H1 (cell line): ENCODE measurements at regions not wholly inside any gene's neighbourhood (a gene's known extent, or its start where the extent isn't known, plus 50 kb on each side); places are given as distances from the start of the nearest gene placed in this dataset.
"Not testable (repeated sequence)": the region's sequence is repeated elsewhere in the genome, so short reads cannot be mapped to it uniquely, and the experiment has no call there.

Experiments
- CTCF ChIA-PET: fragments of 300-600 bp; sonication (Branson Sonifier 250); formaldehyde crosslinking; loops from one replicate; lab custom pipeline; 2021; ENCODE audit not compliant: partially characterized antibody; lab: Charles Lee
- POLR2A ChIA-PET: fragments of 300-600 bp; sonication (Branson Sonifier 250); formaldehyde crosslinking; loops from one replicate; lab custom pipeline; 2021; ENCODE audit warnings: inconsistent platforms; ENCODE audit not compliant: partially characterized antibody; lab: Charles Lee
- DNase-seq, 2 experiments: peaks; one replicate each; pipeline versions ENCODE4 v3.0.0 to v3.0.0-alpha.2; 2010 to 2022; ENCODE audit warnings: low spot score in 2 of 2, low read depth in 1 of 2, mixed read lengths in 1 of 2
- FAIRE-seq: peaks from 2 replicates; lab custom pipeline; 2011; peaks lifted over from hg19 to GRCh38; lab: Jason Lieb, UNC
- H2AFZ ChIP-seq: 2 replicates; pipeline ENCODE4 v1.8.1; 2012; ENCODE audit warnings: low read length, inconsistent platforms
- H2AK5ac ChIP-seq: 2 replicates; pipeline ENCODE4 v1.6.1; 2013; ENCODE audit warnings: low read depth, low read length
- H2BK120ac ChIP-seq: replicated peaks from 2 replicates; pipeline ENCODE3; 2013; ENCODE audit warnings: low read depth, low read length, inconsistent platforms
- H2BK12ac ChIP-seq: 2 replicates; pipeline ENCODE4 v1.6.1; 2013; ENCODE audit warnings: low read depth, low read length
- H2BK15ac ChIP-seq: 2 replicates; pipeline ENCODE4 v1.6.1; 2013; ENCODE audit warnings: low read length
- H2BK20ac ChIP-seq: 2 replicates; pipeline ENCODE4 v1.6.1; 2013; ENCODE audit warnings: low read length
- H2BK5ac ChIP-seq: 2 replicates; pipeline ENCODE4 v1.6.1; 2013; ENCODE audit warnings: low read depth, low read length
- H3K14ac ChIP-seq: 2 replicates; pipeline ENCODE4 v1.6.1; 2013; ENCODE audit warnings: inconsistent platforms; ENCODE audit not compliant: insufficient read length
- H3K18ac ChIP-seq: 2 replicates; pipeline ENCODE4 v1.6.1; 2013; ENCODE audit warnings: low read length; ENCODE audit errors: extremely low read depth
- H3K23ac ChIP-seq: 2 replicates; pipeline ENCODE4 v1.6.1; 2013; ENCODE audit warnings: inconsistent platforms; ENCODE audit not compliant: insufficient read length
- H3K23me2 ChIP-seq: 2 replicates; pipeline ENCODE4 v1.6.1; 2013; ENCODE audit warnings: low read depth, low read length
- H3K27ac ChIP-seq: 2 replicates; pipeline ENCODE4 v1.6.1; 2011; ENCODE audit warnings: low read depth, low read length, inconsistent platforms
- H3K27me3 ChIP-seq, 4 experiments: replicated peaks in 1 of 4; 1 replicate in 1 of 4; 2 replicates in 3 of 4; pipeline versions ENCODE4 v1.6.1 to v1.8.1; 2011 to 2013; ENCODE audit warnings: low read length in 3 of 4, mild to moderate bottlenecking in 3 of 4, inconsistent platforms in 2 of 4, mixed read lengths in 2 of 4, moderate library complexity in 1 of 4; ENCODE audit not compliant: control insufficient read depth in 3 of 4, insufficient read depth in 3 of 4; ENCODE audit errors: extremely low read depth in 1 of 4
- H3K36me3 ChIP-seq, 4 experiments: 2 replicates each; pipeline versions ENCODE4 v1.6.1 to v1.8.1; 2011 to 2013; ENCODE audit warnings: mild to moderate bottlenecking in 4 of 4, low read length in 3 of 4, moderate library complexity in 2 of 4, control low read depth in 1 of 4, inconsistent platforms in 1 of 4; ENCODE audit not compliant: insufficient read depth in 4 of 4, control insufficient read depth in 2 of 4
- H3K4ac ChIP-seq: replicated peaks from 2 replicates; pipeline ENCODE3; 2013; ENCODE audit warnings: low read length, low read depth, mixed read lengths, inconsistent platforms; ENCODE audit not compliant: insufficient read length
- H3K4me1 ChIP-seq, 4 experiments: replicated peaks in 1 of 4; 1 replicate in 1 of 4; 2 replicates in 3 of 4; pipeline versions ENCODE4 v1.6.1 to v1.8.1; 2011 to 2013; ENCODE audit warnings: low read length in 3 of 4, inconsistent platforms in 2 of 4, mixed read lengths in 1 of 4; ENCODE audit not compliant: insufficient read depth in 4 of 4, control insufficient read depth in 3 of 4
- H3K4me2 ChIP-seq, 2 experiments: 2 replicates each; pipeline versions ENCODE4 v1.6.1 to v1.8.1; 2011 to 2013; ENCODE audit warnings: low read depth in 2 of 2, low read length in 2 of 2, control low read depth in 1 of 2, inconsistent platforms in 1 of 2, mild to moderate bottlenecking in 1 of 2; ENCODE audit not compliant: insufficient read depth in 1 of 2
- H3K4me3 ChIP-seq, 4 experiments: fragments of 200-600, 300-600 bp in 1 of 4; sonication (generic), shearing (Covaris generic), sonication (Bioruptor Twin) in 1 of 4; 2 replicates each; pipeline versions ENCODE4 v1.5.1 to v1.8.1; 2011 to 2016; ENCODE audit warnings: low read length in 4 of 4, low read depth in 3 of 4, control low read depth in 2 of 4, inconsistent platforms in 2 of 4, mild to moderate bottlenecking in 2 of 4, mixed read lengths in 1 of 4, moderate library complexity in 1 of 4; ENCODE audit not compliant: insufficient read depth in 2 of 4; ENCODE audit errors: extremely low read depth in 1 of 4
- H3K56ac ChIP-seq: replicated peaks from 2 replicates; pipeline ENCODE3; 2013; ENCODE audit warnings: low read depth, mild to moderate bottlenecking, mixed read lengths, low read length, inconsistent platforms; ENCODE audit not compliant: insufficient read length
- H3K79me1 ChIP-seq: 2 replicates; pipeline ENCODE4 v1.6.1; 2013; ENCODE audit warnings: low read depth, low read length, control low read depth
- H3K79me2 ChIP-seq, 2 experiments: 2 replicates each; pipeline versions ENCODE4 v1.6.1 to v1.8.1; 2012 to 2013; ENCODE audit warnings: low read length in 2 of 2, mild to moderate bottlenecking in 2 of 2, inconsistent platforms in 1 of 2; ENCODE audit not compliant: insufficient read depth in 2 of 2, control insufficient read depth in 1 of 2
- H3K9ac ChIP-seq, 4 experiments: replicated peaks in 1 of 4; 1 replicate in 1 of 4; 2 replicates in 3 of 4; pipeline versions ENCODE4 v1.6.1 to v1.8.1; 2011 to 2013; ENCODE audit warnings: low read depth in 3 of 4, low read length in 3 of 4, control low read depth in 2 of 4, mild to moderate bottlenecking in 2 of 4, moderate library complexity in 2 of 4, inconsistent platforms in 1 of 4; ENCODE audit errors: extremely low read depth in 1 of 4
- H3K9me3 ChIP-seq, 2 experiments: 2 replicates each; pipeline versions ENCODE4 v1.6.1 to v1.8.1; 2012 to 2013; ENCODE audit warnings: mild to moderate bottlenecking in 2 of 2, moderate library complexity in 2 of 2, control low read depth in 1 of 2, inconsistent platforms in 1 of 2, low read depth in 1 of 2, low read length in 1 of 2, mixed read lengths in 1 of 2; ENCODE audit not compliant: insufficient read depth in 2 of 2
- H4K20me1 ChIP-seq, 2 experiments: replicated peaks in 1 of 2; 2 replicates each; pipeline versions ENCODE3 to v1.8.1; 2011 to 2013; ENCODE audit warnings: inconsistent platforms in 2 of 2, low read length in 2 of 2, mild to moderate bottlenecking in 1 of 2; ENCODE audit not compliant: insufficient read depth in 2 of 2, control insufficient read depth in 1 of 2
- H4K5ac ChIP-seq: 2 replicates; pipeline ENCODE4 v1.6.1; 2013; ENCODE audit warnings: low read length, low read depth, mixed read lengths, inconsistent platforms; ENCODE audit not compliant: insufficient read length
- H4K8ac ChIP-seq: 2 replicates; pipeline ENCODE4 v1.8.0; 2013; ENCODE audit warnings: mild to moderate bottlenecking, moderate library complexity, low read length, inconsistent platforms; ENCODE audit not compliant: insufficient read depth; ENCODE audit errors: extremely low read depth
- H4K91ac ChIP-seq: replicated peaks from 2 replicates; pipeline ENCODE3; 2013; ENCODE audit warnings: low read length, mixed read lengths, inconsistent platforms; ENCODE audit not compliant: insufficient read length

DNA sequence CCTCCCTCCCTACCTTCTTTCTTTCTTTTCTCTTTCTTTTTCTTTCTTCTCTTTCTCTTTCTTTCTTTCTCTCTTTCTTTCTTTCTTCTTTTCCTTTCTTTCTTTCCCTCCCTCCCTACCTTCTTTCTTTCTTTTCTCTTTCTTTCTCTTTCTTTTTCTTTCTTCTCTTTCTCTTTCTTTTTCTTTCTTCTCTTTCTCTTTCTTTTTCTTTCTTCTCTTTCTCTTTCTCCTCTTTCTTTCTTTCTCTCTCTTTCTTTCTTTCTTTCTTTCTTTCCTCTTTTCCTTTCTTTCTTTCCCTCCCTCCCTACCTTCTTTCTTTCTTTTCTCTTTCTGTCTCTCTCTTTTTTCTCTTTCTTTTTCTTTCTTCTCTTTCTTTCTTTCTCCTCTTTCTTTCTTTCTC is 96.8 kb upstream of the SLC24A4 start:
- H2AK5ac ChIP-seq, H3K4ac ChIP-seq, DNase-seq, H3K9ac ChIP-seq, H3K4me1 ChIP-seq, POLR2A ChIA-PET, H3K23ac ChIP-seq, H3K27me3 ChIP-seq, H2BK5ac ChIP-seq, H3K18ac ChIP-seq, H3K79me2 ChIP-seq, H2BK120ac ChIP-seq, H3K56ac ChIP-seq, H3K4me2 ChIP-seq, H2BK12ac ChIP-seq, H3K27ac ChIP-seq, H2AFZ ChIP-seq, H3K4me3 ChIP-seq, H4K20me1 ChIP-seq, H3K14ac ChIP-seq, H3K9me3 ChIP-seq, FAIRE-seq, H3K36me3 ChIP-seq, H4K91ac ChIP-seq, H2BK15ac ChIP-seq, H4K8ac ChIP-seq, H2BK20ac ChIP-seq, H3K23me2 ChIP-seq, H3K79me1 ChIP-seq, H4K5ac ChIP-seq: not testable (repeated sequence)
- CTCF ChIA-PET = interaction anchor here (0.7 kb wide), 1 partner anchor 126 kb away, joined by 3 read pairs; no protein-coding TSS in a partner anchor
